ENCODE measurements at regions not wholly inside any gene's neighbourhood (a gene's known extent, or its start where the extent isn't known, plus 50 kb on each side); places are given as distances from the start of the nearest gene placed in this dataset.

DNA sequence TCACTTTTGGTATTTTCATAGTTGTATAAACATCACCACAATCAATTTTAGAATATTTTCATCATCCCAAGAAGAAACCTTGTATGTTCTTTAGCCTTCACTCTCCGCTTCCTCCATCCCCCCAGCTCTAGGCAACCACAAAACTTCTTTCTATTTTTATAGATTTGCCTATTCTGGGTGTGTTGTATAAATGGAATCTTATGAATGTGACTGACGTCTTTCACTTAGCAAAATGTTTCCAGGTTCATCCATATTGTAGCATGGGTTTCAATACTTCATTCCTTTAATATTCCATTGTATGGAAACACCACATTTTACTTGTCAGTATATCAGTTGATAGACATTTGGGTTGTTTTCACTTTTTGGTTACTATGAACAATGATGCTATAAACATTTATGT is 335.8 kb upstream of the GOLIM4 start:
- H3K4me3 ChIP-seq (ENCODE audit: low read length), result no peak overlapping the region
- H3K9me3 ChIP-seq (ENCODE audit: control insufficient read depth, low read depth, low read length), result no peaks in the 10 kb centered on the region
- H3K27ac ChIP-seq (ENCODE audit: low read length), result no peak overlapping the region
- no peaks in the 10 kb centered on the region for H3K36me3 ChIP-seq (ENCODE audit: control insufficient read depth, low read depth, low read length)
- no peaks in the 10 kb centered on the region for H3K4me1 ChIP-seq (ENCODE audit: control insufficient read depth, low read depth, low read length)
- H3K9ac ChIP-seq (ENCODE audit: low read length), result no peak overlapping the region
- no peaks in the 10 kb centered on the region for H3K27me3 ChIP-seq (ENCODE audit: control insufficient read depth, insufficient read depth, low read length)

DNA sequence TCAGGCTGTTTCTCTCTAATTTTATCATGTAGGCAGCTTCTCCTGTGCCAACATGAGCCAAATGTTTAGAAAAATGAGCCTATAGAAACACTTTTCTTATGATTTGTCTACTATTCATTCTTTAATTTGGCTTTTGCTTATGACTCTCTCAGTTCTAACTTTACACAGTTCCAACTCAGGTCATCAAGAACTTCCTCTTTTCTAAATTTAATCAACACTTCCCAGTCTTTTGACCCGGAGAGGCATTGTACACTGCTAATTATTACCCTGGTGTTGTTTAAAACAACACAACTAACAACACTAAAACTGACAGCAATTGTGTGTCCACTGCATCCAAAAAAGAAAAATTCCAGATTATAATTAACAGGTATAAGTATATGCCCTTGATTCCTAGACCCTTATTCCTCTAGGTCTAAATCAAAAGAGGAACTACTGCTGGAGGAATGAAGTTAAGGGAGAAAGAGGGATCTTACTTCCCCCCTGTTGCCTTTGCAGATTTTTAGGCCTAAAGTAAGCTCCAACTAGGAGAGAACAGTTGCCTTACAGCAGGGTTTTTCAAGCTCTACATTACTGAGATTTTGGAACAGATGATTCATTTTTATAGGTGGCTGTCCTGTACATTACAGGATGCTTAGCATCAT is 332.2 kb upstream of the GOLIM4 start:
- Histone ChIP-seq H3K4me1 (ENCODE audit: control insufficient read depth, low read depth, low read length) (no peaks in the 10 kb centered on the region), H3K27ac (ENCODE audit: low read length) (no peak overlapping the region), H3K9ac (ENCODE audit: low read length) (no peak overlapping the region), H3K4me3 (ENCODE audit: low read length) (no peak overlapping the region), H3K9me3 (ENCODE audit: control insufficient read depth, low read depth, low read length) (no peaks in the 10 kb centered on the region), H3K36me3 (ENCODE audit: control insufficient read depth, low read depth, low read length) (no peaks in the 10 kb centered on the region), H3K27me3 (ENCODE audit: control insufficient read depth, insufficient read depth, low read length) (no peaks in the 10 kb centered on the region)

DNA sequence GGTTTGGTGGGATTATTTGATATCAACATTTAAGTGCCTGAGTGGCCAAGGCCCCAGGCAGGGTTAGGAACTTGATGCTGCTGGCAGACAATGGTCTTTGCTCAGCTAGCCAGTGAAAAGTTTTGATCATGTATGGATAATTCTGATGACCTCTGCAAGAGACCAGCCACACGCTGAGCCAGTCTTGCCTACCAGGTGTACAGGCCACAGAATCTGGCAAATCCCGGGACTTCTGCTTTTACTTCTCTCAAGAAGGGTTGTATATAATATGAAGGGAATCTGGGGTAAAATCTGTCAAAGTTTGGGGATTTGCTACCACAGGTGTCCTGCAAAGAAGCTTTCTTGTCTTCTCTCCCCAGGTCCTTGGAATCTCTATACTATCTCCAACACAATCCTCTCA is 331.4 kb upstream of the GOLIM4 start:
- Histone ChIP-seq H3K9me3 (ENCODE audit: control insufficient read depth, low read depth, low read length) (no peaks in the 10 kb centered on the region), H3K27me3 (ENCODE audit: control insufficient read depth, insufficient read depth, low read length) (no peaks in the 10 kb centered on the region), H3K9ac (ENCODE audit: low read length) (no peak overlapping the region), H3K4me3 (ENCODE audit: low read length) (no peak overlapping the region), H3K4me1 (ENCODE audit: control insufficient read depth, low read depth, low read length) (no peaks in the 10 kb centered on the region), H3K36me3 (ENCODE audit: control insufficient read depth, low read depth, low read length) (no peaks in the 10 kb centered on the region), H3K27ac (ENCODE audit: low read length) (no peak overlapping the region)

DNA sequence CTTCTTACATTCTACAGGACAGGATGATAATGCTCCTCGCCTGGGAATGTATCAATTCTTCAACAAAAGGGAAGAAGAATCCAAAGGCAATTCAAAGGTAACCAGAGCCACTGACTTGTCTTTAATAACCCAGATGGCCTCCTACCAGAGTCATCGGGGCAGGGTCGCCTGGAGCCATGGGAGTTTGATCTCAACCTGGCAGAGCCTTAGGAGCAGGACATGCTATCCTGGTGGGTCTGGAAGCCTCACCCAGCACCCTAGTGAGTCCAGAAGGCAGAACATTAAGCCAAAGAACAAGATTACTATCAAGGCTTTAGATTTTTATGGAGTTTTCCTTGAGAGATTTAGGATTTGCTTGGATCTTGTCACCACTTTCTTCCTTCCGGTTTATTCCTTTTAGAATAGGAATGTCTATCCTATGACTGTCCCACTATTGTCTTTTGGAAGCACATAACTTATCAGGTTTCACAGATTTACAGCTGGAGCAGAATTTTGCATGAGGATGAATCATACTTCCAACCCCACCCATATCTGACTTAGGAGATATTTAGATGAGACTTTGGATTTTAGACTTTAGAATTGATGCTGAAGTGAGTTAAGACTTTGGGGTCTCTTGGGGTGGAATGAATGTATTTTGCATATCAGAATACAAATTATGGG is 330.3 kb upstream of the GOLIM4 start:
- Histone ChIP-seq H3K27ac (ENCODE audit: low read length) (no peak overlapping the region), H3K9ac (ENCODE audit: low read length) (no peak overlapping the region), H3K9me3 (ENCODE audit: control insufficient read depth, low read depth, low read length) (no peaks in the 10 kb centered on the region), H3K36me3 (ENCODE audit: control insufficient read depth, low read depth, low read length) (no peaks in the 10 kb centered on the region), H3K27me3 (ENCODE audit: control insufficient read depth, insufficient read depth, low read length) (no peaks in the 10 kb centered on the region), H3K4me1 (ENCODE audit: control insufficient read depth, low read depth, low read length) (no peaks in the 10 kb centered on the region), H3K4me3 (ENCODE audit: low read length) (no peak overlapping the region)

DNA sequence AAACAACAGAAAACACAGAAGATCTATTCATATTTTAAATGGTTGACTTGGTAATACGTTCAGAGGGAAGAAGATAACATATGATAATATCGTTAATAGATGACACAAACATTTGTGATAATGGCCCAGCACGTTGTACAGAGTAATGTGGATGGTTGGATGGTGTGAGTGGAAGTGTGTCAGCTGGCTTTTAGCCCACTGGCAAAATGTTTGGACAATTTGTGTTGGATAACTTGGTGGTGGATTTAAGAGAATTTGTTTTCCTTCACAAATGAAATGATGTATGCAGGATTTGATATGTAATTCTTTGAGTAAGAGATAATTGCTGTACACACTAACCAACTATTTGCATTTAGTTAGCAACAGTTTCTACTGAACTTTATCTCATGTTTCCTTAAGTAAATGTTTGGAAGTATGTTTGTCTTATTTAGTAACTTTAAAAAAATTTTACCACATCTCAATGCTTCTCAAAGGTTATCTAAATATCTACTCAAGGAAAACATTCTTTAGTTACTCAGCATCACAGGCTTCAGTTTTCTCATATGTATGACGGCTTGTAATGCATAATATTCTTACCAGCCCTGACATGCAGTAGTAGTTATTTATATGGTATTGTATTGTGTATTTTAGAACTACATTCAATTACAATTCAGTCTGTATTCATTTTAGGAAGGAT is 328.5 kb upstream of the GOLIM4 start:
- Histone ChIP-seq H3K4me1 (ENCODE audit: control insufficient read depth, low read depth, low read length) (peaks cover 1% of the 10 kb centered on the region), H3K27ac (ENCODE audit: low read length) (no peak overlapping the region), H3K27me3 (ENCODE audit: control insufficient read depth, insufficient read depth, low read length) (no peaks in the 10 kb centered on the region), H3K4me3 (ENCODE audit: low read length) (no peak overlapping the region), H3K9me3 (ENCODE audit: control insufficient read depth, low read depth, low read length) (no peaks in the 10 kb centered on the region), H3K9ac (ENCODE audit: low read length) (no peak overlapping the region), H3K36me3 (ENCODE audit: control insufficient read depth, low read depth, low read length) (no peaks in the 10 kb centered on the region)

DNA sequence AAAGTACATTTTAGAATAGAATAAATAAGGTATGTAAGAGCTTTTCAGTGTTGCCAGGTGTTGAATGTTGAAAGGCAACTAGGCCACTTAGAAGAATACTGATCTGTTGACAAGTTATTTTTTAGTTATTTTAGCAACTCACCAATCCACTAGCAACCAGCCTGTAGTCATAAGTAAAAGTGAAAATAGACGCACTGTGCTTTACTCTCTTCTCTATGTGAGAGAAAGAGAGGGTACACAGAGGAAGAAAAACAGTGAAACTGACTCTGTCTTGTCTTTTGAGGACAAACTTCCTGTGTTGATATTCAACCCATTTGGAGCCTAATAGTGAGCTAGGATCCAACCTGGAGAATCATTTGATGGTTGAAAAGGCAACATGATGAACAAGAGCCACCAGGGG is 327.1 kb upstream of the GOLIM4 start:
- H3K27me3 ChIP-seq (ENCODE audit: control insufficient read depth, insufficient read depth, low read length), result no peaks in the 10 kb centered on the region
- H3K9ac ChIP-seq (ENCODE audit: low read length), result no peak overlapping the region
- no peak overlapping the region for H3K4me3 ChIP-seq (ENCODE audit: low read length)
- H3K4me1 ChIP-seq (ENCODE audit: control insufficient read depth, low read depth, low read length), result peaks cover 13% of the 10 kb centered on the region
- H3K9me3 ChIP-seq (ENCODE audit: control insufficient read depth, low read depth, low read length), result no peaks in the 10 kb centered on the region
- no peaks in the 10 kb centered on the region for H3K36me3 ChIP-seq (ENCODE audit: control insufficient read depth, low read depth, low read length)
- no peak overlapping the region for H3K27ac ChIP-seq (ENCODE audit: low read length)

DNA sequence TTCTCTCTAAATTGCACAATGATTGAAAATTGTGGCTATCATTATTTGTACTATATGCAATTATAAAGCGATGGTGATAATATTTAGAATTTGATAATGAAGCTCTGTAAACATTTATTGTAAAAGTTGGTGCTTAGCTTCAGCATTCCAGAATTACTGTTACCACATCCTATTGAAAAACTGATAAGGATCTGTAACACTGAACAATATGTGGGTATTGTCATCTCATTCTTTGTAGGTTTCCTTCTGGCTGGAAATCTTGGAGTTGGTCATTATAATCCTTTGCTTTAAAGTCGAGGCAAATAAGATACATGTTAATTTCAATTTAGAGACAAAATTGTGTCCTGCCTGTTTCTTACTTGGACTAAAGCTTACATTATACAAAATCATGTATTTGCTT is 323.4 kb upstream of the GOLIM4 start:
- Histone ChIP-seq H3K9me3 (ENCODE audit: control insufficient read depth, low read depth, low read length) (no peaks in the 10 kb centered on the region), H3K27me3 (ENCODE audit: control insufficient read depth, insufficient read depth, low read length) (no peaks in the 10 kb centered on the region), H3K4me1 (ENCODE audit: control insufficient read depth, low read depth, low read length) (peaks cover 16% of the 10 kb centered on the region), H3K27ac (ENCODE audit: low read length) (no peak overlapping the region), H3K36me3 (ENCODE audit: control insufficient read depth, low read depth, low read length) (no peaks in the 10 kb centered on the region), H3K4me3 (ENCODE audit: low read length) (no peak overlapping the region), H3K9ac (ENCODE audit: low read length) (no peak overlapping the region)

DNA sequence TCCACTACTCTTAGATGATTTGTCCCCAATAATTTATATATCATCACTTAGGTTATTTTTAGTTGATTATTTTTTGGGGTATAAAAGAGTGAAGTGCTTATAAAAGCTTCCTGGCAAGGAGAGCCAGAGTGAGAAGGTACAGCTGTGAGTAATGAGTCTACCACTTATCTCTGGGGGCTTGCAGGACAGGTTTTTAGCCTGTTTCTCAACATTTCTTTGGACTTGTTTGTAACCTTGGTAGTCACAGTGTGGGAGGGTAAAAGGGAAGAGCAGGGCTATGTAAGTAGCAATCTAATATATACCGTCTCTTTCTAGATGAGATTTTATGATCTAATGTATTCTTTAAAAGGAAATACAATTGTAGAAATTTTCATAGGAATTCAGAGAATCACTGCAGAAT is 321.3 kb upstream of the GOLIM4 start:
- no peak overlapping the region for H3K27ac ChIP-seq (ENCODE audit: low read length)
- H3K27me3 ChIP-seq (ENCODE audit: control insufficient read depth, insufficient read depth, low read length), result no peaks in the 10 kb centered on the region
- no peaks in the 10 kb centered on the region for H3K36me3 ChIP-seq (ENCODE audit: control insufficient read depth, low read depth, low read length)
- peaks cover 16% of the 10 kb centered on the region for H3K4me1 ChIP-seq (ENCODE audit: control insufficient read depth, low read depth, low read length)
- no peak overlapping the region for H3K9ac ChIP-seq (ENCODE audit: low read length)
- H3K4me3 ChIP-seq (ENCODE audit: low read length), result no peak overlapping the region
- no peaks in the 10 kb centered on the region for H3K9me3 ChIP-seq (ENCODE audit: control insufficient read depth, low read depth, low read length)

DNA sequence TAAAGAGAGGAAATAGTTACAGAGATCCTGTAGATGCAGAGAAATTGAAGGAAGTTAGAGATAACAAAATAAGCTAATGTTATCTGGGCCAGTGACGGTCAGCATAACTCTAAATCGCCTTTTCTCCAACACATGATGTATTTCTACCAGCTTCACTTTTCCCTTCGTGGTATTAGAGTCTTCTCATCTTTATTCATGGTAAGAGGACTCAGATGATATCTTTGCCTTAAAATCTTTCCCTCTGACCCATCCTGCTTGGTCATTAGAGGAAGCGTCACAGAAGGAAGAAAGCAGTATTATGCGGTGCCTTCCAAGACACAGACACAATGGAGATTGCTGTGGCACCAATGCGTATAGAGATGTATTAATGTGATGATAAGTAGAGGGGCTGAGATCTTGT is 320.7 kb upstream of the GOLIM4 start:
- H3K4me1 ChIP-seq (ENCODE audit: control insufficient read depth, low read depth, low read length), result peaks cover 16% of the 10 kb centered on the region
- no peaks in the 10 kb centered on the region for H3K36me3 ChIP-seq (ENCODE audit: control insufficient read depth, low read depth, low read length)
- H3K9me3 ChIP-seq (ENCODE audit: control insufficient read depth, low read depth, low read length), result no peaks in the 10 kb centered on the region
- no peak overlapping the region for H3K9ac ChIP-seq (ENCODE audit: low read length)
- no peak overlapping the region for H3K4me3 ChIP-seq (ENCODE audit: low read length)
- no peak overlapping the region for H3K27ac ChIP-seq (ENCODE audit: low read length)
- H3K27me3 ChIP-seq (ENCODE audit: control insufficient read depth, insufficient read depth, low read length), result no peaks in the 10 kb centered on the region

DNA sequence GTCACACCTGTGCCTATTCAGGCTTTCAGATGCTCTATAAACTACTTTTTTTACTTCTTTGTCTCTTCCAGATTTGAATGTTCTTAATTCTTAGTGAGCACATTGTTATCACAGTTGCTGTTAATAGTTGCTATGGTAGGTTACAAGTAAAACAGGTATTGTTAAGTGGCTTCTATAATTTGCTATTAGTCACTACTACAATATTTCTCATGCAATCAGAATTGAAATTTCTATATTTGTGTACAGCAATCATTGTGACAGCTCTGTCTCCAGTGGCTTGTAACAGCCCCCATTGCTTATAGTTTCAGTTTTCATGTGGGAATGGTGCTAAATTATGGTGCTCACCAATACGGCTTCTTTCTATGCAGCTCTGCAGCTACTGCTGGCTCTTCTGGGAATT is 318.4 kb upstream of the GOLIM4 start:
- peaks cover 14% of the 10 kb centered on the region for H3K4me1 ChIP-seq (ENCODE audit: control insufficient read depth, low read depth, low read length)
- no peak overlapping the region for H3K27ac ChIP-seq (ENCODE audit: low read length)
- H3K36me3 ChIP-seq (ENCODE audit: control insufficient read depth, low read depth, low read length), result no peaks in the 10 kb centered on the region
- H3K9me3 ChIP-seq (ENCODE audit: control insufficient read depth, low read depth, low read length), result no peaks in the 10 kb centered on the region
- no peaks in the 10 kb centered on the region for H3K27me3 ChIP-seq (ENCODE audit: control insufficient read depth, insufficient read depth, low read length)
- H3K9ac ChIP-seq (ENCODE audit: low read length), result no peak overlapping the region
- H3K4me3 ChIP-seq (ENCODE audit: low read length), result no peak overlapping the region

DNA sequence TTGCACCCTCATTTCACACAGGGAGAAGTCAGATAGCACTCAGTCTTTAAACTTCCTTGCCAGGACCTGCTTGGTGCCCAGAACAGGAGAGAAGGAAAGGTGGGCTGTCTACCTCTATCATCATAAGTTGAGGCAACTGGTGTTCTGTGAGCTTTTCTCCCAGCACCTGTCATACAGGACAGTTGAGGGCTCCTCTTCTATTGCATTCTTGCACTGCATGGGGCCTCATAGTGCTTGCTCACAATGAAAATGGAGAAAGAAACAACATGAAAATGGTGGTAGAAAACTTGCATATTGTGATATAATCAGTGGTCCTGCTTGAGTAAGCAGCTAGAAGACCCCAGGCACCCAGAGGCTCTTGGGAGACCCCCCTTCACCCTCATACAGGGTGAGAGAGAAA is 311.7 kb upstream of the GOLIM4 start:
- H3K27me3 ChIP-seq (ENCODE audit: control insufficient read depth, insufficient read depth, low read length), result no peaks in the 10 kb centered on the region
- no peak overlapping the region for H3K4me3 ChIP-seq (ENCODE audit: low read length)
- no peak overlapping the region for H3K27ac ChIP-seq (ENCODE audit: low read length)
- H3K36me3 ChIP-seq (ENCODE audit: control insufficient read depth, low read depth, low read length), result no peaks in the 10 kb centered on the region
- no peak overlapping the region for H3K9ac ChIP-seq (ENCODE audit: low read length)
- H3K9me3 ChIP-seq (ENCODE audit: control insufficient read depth, low read depth, low read length), result no peaks in the 10 kb centered on the region
- H3K4me1 ChIP-seq (ENCODE audit: control insufficient read depth, low read depth, low read length), result peaks cover 7% of the 10 kb centered on the region

DNA sequence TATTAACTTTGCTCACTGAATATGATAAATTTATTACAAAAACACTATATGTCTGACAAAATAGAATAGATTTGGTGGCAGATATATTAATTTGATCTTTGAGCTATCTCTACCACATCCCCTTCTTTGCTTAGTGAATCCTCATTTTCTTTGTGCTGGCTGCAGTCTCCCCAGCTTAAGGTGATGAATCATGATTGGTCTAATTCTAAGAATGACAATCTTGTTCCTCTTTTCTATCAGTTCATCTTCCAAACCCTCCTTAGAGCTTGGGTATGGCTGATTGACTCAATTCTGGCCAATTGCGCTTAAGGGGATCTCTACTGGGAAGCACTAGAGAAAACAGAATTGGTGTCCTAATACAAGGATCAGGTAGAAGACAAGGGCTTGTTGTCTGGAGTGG is 309.6 kb upstream of the GOLIM4 start:
- Histone ChIP-seq H3K4me1 (ENCODE audit: control insufficient read depth, low read depth, low read length) (peaks cover 7% of the 10 kb centered on the region), H3K9ac (ENCODE audit: low read length) (no peak overlapping the region), H3K4me3 (ENCODE audit: low read length) (no peak overlapping the region), H3K36me3 (ENCODE audit: control insufficient read depth, low read depth, low read length) (no peaks in the 10 kb centered on the region), H3K27ac (ENCODE audit: low read length) (no peak overlapping the region), H3K9me3 (ENCODE audit: control insufficient read depth, low read depth, low read length) (no peaks in the 10 kb centered on the region), H3K27me3 (ENCODE audit: control insufficient read depth, insufficient read depth, low read length) (no peaks in the 10 kb centered on the region)

Data from iPS-18a (cell line).